H9 (cell line): ENCODE measurements at regions not wholly inside any gene's neighbourhood (a gene's known extent, or its start where the extent isn't known, plus 50 kb on each side); places are given as distances from the start of the nearest gene placed in this dataset.

ENCODE experiments used
- DNase-seq: peaks from one replicate; pipeline ENCODE4 v3.0.0-alpha.2; 2017
- H2AFZ ChIP-seq: one replicate; pipeline ENCODE4 v1.6.1; 2013; ENCODE audit warnings: mild to moderate bottlenecking, low read length, control low read depth, moderate library complexity
- H2AK5ac ChIP-seq: 2 replicates; pipeline ENCODE4 v1.6.1; 2013; ENCODE audit warnings: low read length, control low read depth, mixed read lengths; ENCODE audit not compliant: insufficient read length
- H2BK120ac ChIP-seq: one replicate; pipeline ENCODE4 v1.6.1; 2013; ENCODE audit warnings: low read depth, mild to moderate bottlenecking, low read length, control low read depth, inconsistent platforms; ENCODE audit not compliant: poor library complexity, severe bottlenecking
- H2BK12ac ChIP-seq: 2 replicates; pipeline ENCODE4 v1.6.1; 2013; ENCODE audit warnings: low read length, control low read depth, mixed read lengths, low read depth; ENCODE audit not compliant: insufficient read length
- H2BK15ac ChIP-seq: 2 replicates; pipeline ENCODE4 v1.6.1; 2013; ENCODE audit warnings: low read depth, low read length, control low read depth
- H2BK20ac ChIP-seq: one replicate; pipeline ENCODE4 v1.6.1; 2013; ENCODE audit warnings: low read depth, mild to moderate bottlenecking, low read length, control low read depth, inconsistent platforms; ENCODE audit not compliant: poor library complexity, severe bottlenecking
- H2BK5ac ChIP-seq: 2 replicates; pipeline ENCODE4 v1.6.1; 2013; ENCODE audit warnings: low read length, control low read depth, mixed read lengths; ENCODE audit not compliant: insufficient read length
- H3K14ac ChIP-seq: 2 replicates; pipeline ENCODE4 v1.6.1; 2013; ENCODE audit warnings: low read length, control low read depth; ENCODE audit not compliant: insufficient read depth
- H3K18ac ChIP-seq: 2 replicates; pipeline ENCODE4 v1.6.1; 2013; ENCODE audit warnings: low read depth, mild to moderate bottlenecking, mixed read lengths, low read length, control low read depth; ENCODE audit not compliant: insufficient read length
- H3K23ac ChIP-seq: 2 replicates; pipeline ENCODE4 v1.6.1; 2013; ENCODE audit warnings: low read length, control low read depth, mixed read lengths, low read depth; ENCODE audit not compliant: insufficient read length
- H3K23me2 ChIP-seq: 2 replicates; pipeline ENCODE4 v1.6.1; 2013; ENCODE audit warnings: low read depth, mild to moderate bottlenecking, mixed read lengths, low read length, control low read depth; ENCODE audit not compliant: insufficient read length, poor library complexity, severe bottlenecking
- H3K27ac ChIP-seq: 2 replicates; pipeline ENCODE4 v1.5.1; 2013; ENCODE audit warnings: low read length, control low read depth, mixed read lengths, low read depth; ENCODE audit not compliant: insufficient read length
- H3K27me3 ChIP-seq: 2 replicates; pipeline ENCODE4 v1.6.1; 2013; ENCODE audit warnings: low read length, control low read depth, inconsistent platforms; ENCODE audit not compliant: insufficient read depth
- H3K4ac ChIP-seq: 2 replicates; pipeline ENCODE4 v1.6.1; 2013; ENCODE audit warnings: low read depth, mild to moderate bottlenecking, control low read depth, inconsistent platforms, low read length, moderate library complexity
- H3K4me1 ChIP-seq: 2 replicates; pipeline ENCODE4 v1.6.1; 2013; ENCODE audit warnings: low read length, control low read depth, inconsistent platforms; ENCODE audit not compliant: insufficient read depth
- H3K4me2 ChIP-seq: 2 replicates; pipeline ENCODE4 v1.6.1; 2013; ENCODE audit warnings: low read length, control low read depth, mixed read lengths; ENCODE audit not compliant: insufficient read length, insufficient read depth
- H3K56ac ChIP-seq: 2 replicates; pipeline ENCODE4 v1.6.1; 2013; ENCODE audit warnings: low read depth, mild to moderate bottlenecking, mixed read lengths, low read length, control low read depth; ENCODE audit not compliant: insufficient read length
- H3K79me1 ChIP-seq: 2 replicates; pipeline ENCODE4 v1.6.1; 2013; ENCODE audit warnings: low read depth, mild to moderate bottlenecking, moderate library complexity, low read length, control low read depth, inconsistent platforms; ENCODE audit not compliant: insufficient read depth, poor library complexity, severe bottlenecking
- H3K79me2 ChIP-seq: 2 replicates; pipeline ENCODE4 v1.6.1; 2013; ENCODE audit warnings: low read length, control low read depth, inconsistent platforms; ENCODE audit not compliant: insufficient read depth
- H3K9ac ChIP-seq: 2 replicates; pipeline ENCODE4 v1.6.1; 2013; ENCODE audit warnings: low read length, control low read depth, mixed read lengths; ENCODE audit not compliant: insufficient read length; ENCODE audit errors: extremely low read depth
- H3K9me3 ChIP-seq: one replicate; pipeline ENCODE4 v1.6.1; 2013; ENCODE audit warnings: low read depth, low read length, inconsistent platforms; ENCODE audit not compliant: control insufficient read depth
- H3T11ph ChIP-seq: one replicate; pipeline ENCODE4 v1.6.1; 2013; ENCODE audit warnings: mild to moderate bottlenecking, low read length, control low read depth, inconsistent platforms
- H4K20me1 ChIP-seq: one replicate; pipeline ENCODE4 v1.6.1; 2013; ENCODE audit not compliant: control insufficient read depth, insufficient read length, insufficient read depth
- H4K5ac ChIP-seq: 2 replicates; pipeline ENCODE4 v1.6.1; 2013; ENCODE audit warnings: low read depth, mild to moderate bottlenecking, mixed read lengths, low read length, control low read depth; ENCODE audit not compliant: insufficient read length
- H4K8ac ChIP-seq: replicated peaks from 2 replicates; pipeline ENCODE4 v1.6.1; 2013; ENCODE audit warnings: low read length, control low read depth, mixed read lengths, low read depth; ENCODE audit not compliant: insufficient read length
- H4K91ac ChIP-seq: 2 replicates; pipeline ENCODE4 v1.6.1; 2013; ENCODE audit warnings: low read depth, mild to moderate bottlenecking, moderate library complexity, mixed read lengths, low read length, control low read depth; ENCODE audit not compliant: insufficient read length
- H3K27ac Mint-ChIP-seq, 3 experiments: 2 replicates in 2 of 3; 3 replicates in 1 of 3; pipeline ENCODE4 v1.8.0; 2020 to 2021; ENCODE audit warnings: mixed read lengths in 3 of 3, mild to moderate bottlenecking in 1 of 3, moderate library complexity in 1 of 3
- H3K27me3 Mint-ChIP-seq: 2 replicates; pipeline ENCODE4 v1.8.0; 2021; ENCODE audit warnings: low read depth, mild to moderate bottlenecking, moderate library complexity, mixed read lengths
- H3K36me3 Mint-ChIP-seq, 3 experiments: 2 replicates in 2 of 3; 3 replicates in 1 of 3; pipeline ENCODE4 v1.8.0; 2020 to 2021; ENCODE audit warnings: low read depth in 3 of 3, mixed read lengths in 3 of 3; ENCODE audit not compliant: insufficient read depth in 1 of 3
- H3K4me1 Mint-ChIP-seq, 2 experiments: 2 replicates each; pipeline ENCODE4 v1.8.0; 2020; ENCODE audit warnings: mixed read lengths in 2 of 2
- H3K4me3 Mint-ChIP-seq, 2 experiments: 2 replicates in 1 of 2; 3 replicates in 1 of 2; pipeline ENCODE4 v1.8.0; 2020 to 2021; ENCODE audit warnings: mild to moderate bottlenecking in 2 of 2, mixed read lengths in 2 of 2, moderate library complexity in 1 of 2
- H3K9me3 Mint-ChIP-seq, 2 experiments: 2 replicates in 1 of 2; 3 replicates in 1 of 2; pipeline ENCODE4 v1.8.0; 2020; ENCODE audit warnings: mild to moderate bottlenecking in 2 of 2, mixed read lengths in 2 of 2, moderate library complexity in 1 of 2
- WGBS: extraction: QIAGEN DNeasy Blood & Tissue Kit; methylation state at CpG from one replicate; pipeline ENCODE4 v1.1.7; 2013; ENCODE audit warnings: missing lambda C conversion rate, low lambda C conversion rate, mixed read lengths; ENCODE audit not compliant: insufficient read length; ENCODE audit errors: extremely low coverage; 5-methylcytosine and 5-hydroxymethylcytosine counted together
- TF ChIP-seq, protein P1 (sequence below): fragments of 200-600 bp; sonication (generic); conservative IDR thresholded peaks from 3 replicates; pipeline ENCODE4 v1.8.0; 2021; ENCODE audit warnings: antibody characterized with exemption, mild to moderate bottlenecking

DNA sequence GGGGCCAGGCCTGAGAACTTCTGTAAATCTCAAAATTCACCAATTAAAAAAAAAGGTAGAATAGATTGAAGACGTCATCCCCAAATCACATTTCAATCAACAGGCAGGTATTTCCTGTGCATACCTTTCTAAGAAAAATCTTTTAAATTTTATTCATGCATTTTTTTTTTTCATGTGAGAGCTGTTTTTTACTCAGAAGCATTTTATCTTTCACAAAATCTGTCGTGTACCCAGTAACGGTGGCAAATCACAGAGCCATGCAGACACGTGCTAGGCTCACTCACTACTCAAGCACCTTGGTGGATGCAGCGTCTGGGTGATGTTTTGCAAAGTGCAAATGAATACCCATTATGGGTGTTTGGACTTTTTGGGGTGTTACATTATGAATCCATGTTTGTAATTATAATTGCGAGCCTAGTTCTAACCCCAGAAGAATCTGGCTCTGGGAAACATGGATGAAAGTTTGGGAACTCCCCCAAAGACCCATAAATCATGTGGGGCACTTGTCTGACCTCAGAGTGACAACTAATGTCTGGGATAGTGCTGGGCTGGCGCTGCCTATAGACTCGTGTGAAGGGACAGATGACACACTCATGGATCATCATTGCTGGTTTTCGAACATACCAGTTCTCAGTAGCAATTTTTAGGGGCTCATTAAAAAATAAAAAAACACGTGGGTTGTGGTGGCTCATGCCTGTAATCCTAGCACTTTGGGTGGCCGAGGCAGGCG, 335.2 kb downstream of the LPIN1 start:
- Histone ChIP-seq H2BK5ac (no peak overlapping the region), H4K8ac (no peak overlapping the region), H3K23me2 (no peaks in the 10 kb centered on the region), H3K23ac (no peak overlapping the region), H3K27me3 (no peaks in the 10 kb centered on the region), H2BK120ac (no peak overlapping the region), H2BK15ac (no peak overlapping the region), H3T11ph (no peak overlapping the region), H3K79me1 (no peaks in the 10 kb centered on the region), H3K9ac (no peak overlapping the region), H3K56ac (no peak overlapping the region), H3K79me2 (no peaks in the 10 kb centered on the region), H3K4me1 (peaks cover 5% of the 10 kb centered on the region; the same call in 1 of the 2 replicates), H3K27ac (no peak overlapping the region), H3K14ac (no peak overlapping the region), H4K20me1 (no peaks in the 10 kb centered on the region), H2AK5ac (no peak overlapping the region), H3K4ac (no peak overlapping the region), H2BK12ac (no peak overlapping the region), H4K5ac (no peak overlapping the region), H3K4me2 (no peak overlapping the region), H2AFZ (no peak overlapping the region), H4K91ac (no peak overlapping the region), H2BK20ac (no peak overlapping the region), H3K18ac (no peak overlapping the region), H3K9me3 (no peaks in the 10 kb centered on the region)
- Mint-ChIP-seq H3K4me3 (no peak overlapping the region; a peak in 1 of 5 replicates), H3K36me3 (peaks cover 0 to 3% (median 0%) of the 10 kb centered on the region in 3 experiments; a peak in 1 of 7 replicates), H3K27me3 (no peaks in the 10 kb centered on the region), H3K4me1 (peaks cover 49 to 50% of the 10 kb centered on the region in 2 experiments), H3K9me3 (no peaks in the 10 kb centered on the region; a peak in 2 of 5 replicates), H3K27ac (no peak overlapping the region; a peak in 1 of 7 replicates)
- TF ChIP-seq, protein P1, sequence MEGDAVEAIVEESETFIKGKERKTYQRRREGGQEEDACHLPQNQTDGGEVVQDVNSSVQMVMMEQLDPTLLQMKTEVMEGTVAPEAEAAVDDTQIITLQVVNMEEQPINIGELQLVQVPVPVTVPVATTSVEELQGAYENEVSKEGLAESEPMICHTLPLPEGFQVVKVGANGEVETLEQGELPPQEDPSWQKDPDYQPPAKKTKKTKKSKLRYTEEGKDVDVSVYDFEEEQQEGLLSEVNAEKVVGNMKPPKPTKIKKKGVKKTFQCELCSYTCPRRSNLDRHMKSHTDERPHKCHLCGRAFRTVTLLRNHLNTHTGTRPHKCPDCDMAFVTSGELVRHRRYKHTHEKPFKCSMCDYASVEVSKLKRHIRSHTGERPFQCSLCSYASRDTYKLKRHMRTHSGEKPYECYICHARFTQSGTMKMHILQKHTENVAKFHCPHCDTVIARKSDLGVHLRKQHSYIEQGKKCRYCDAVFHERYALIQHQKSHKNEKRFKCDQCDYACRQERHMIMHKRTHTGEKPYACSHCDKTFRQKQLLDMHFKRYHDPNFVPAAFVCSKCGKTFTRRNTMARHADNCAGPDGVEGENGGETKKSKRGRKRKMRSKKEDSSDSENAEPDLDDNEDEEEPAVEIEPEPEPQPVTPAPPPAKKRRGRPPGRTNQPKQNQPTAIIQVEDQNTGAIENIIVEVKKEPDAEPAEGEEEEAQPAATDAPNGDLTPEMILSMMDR, result no peak
- no peak for DNase-seq
- no CpG with 5 or more reads among the region's 12 CpGs for WGBS
